H1 (cell line): ENCODE measurements at regions not wholly inside any gene's neighbourhood (a gene's known extent, or its start where the extent isn't known, plus 50 kb on each side); places are given as distances from the start of the nearest gene placed in this dataset.

Experiments
- ATF3 ChIP-seq: IDR thresholded peaks from 2 replicates; pipeline ENCODE4 v1.6.1; 2011; ENCODE audit warnings: low read depth, mild to moderate bottlenecking, low read length; ENCODE audit not compliant: insufficient read depth
- E2F6 ChIP-seq: IDR thresholded peaks from 2 replicates; pipeline ENCODE4 v1.6.1; 2012; ENCODE audit warnings: inconsistent platforms
- JUN ChIP-seq: IDR thresholded peaks from 2 replicates; pipeline ENCODE4 v1.6.1; 2011; ENCODE audit warnings: low read depth, mild to moderate bottlenecking, improper control_type of control experiment, low read length
- SAP30 ChIP-seq: fragments of 300-600 bp; sonication (generic); IDR thresholded peaks from 2 replicates; pipeline ENCODE4 v1.7.1; 2012; ENCODE audit warnings: low read length, moderate library complexity, mild to moderate bottlenecking, inconsistent platforms; ENCODE audit not compliant: insufficient read depth, insufficient replicate concordance
- SIN3A ChIP-seq, 2 experiments: IDR thresholded peaks in 1 of 2; conservative IDR thresholded peaks in 1 of 2; 2 replicates each; pipeline ENCODE4 v1.6.1; 2011 to 2012; ENCODE audit warnings: low read length in 2 of 2, improper control_type of control experiment in 1 of 2, low read depth in 1 of 2, mild to moderate bottlenecking in 1 of 2
- SP4 ChIP-seq: IDR thresholded peaks from 2 replicates; pipeline ENCODE4 v1.6.1; 2012; ENCODE audit warnings: low read length, inconsistent platforms
- ZNF274 ChIP-seq: IDR thresholded peaks from 2 replicates; pipeline ENCODE4 v1.7.0; 2012; ENCODE audit warnings: low read length, borderline replicate concordance; ENCODE audit errors: extremely low read depth

DNA sequence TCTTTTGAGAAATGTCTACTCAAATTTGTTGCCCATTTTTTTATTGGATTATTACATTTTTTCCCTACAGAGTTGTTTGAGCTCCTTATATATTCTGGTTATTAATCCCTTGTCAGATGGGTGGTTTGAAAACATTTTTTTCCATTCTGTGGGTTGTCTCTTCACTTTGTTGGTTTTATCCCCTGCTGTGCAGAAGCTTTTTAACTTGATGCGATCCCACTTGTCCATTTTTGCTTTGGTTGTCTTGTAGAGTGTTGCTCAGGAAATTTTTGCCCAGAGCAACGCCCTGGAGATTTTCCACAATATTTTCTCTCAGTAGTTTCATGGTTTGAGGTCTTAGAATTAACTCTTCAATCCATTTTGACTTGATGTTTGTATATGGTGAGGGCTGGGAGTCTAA, 592.8 kb upstream of the GOT2 start (continued):
- TF ChIP-seq SAP30 (no peak), SP4 (no peak), ATF3 (no peak), SIN3A (conservative IDR thresholded peaks at IDR 0.05 in 1 of 2, IDR thresholded peaks at IDR 0.05 in 1 of 2; ENCODE audit: low read depth in 1 of 2, low read length in 2 of 2) (no peak), E2F6 (no peak), JUN (no peak), ZNF274 (no peak)
